HAP-1 (cell line): ENCODE measurements at regions not wholly inside any gene's neighbourhood (a gene's known extent, or its start where the extent isn't known, plus 50 kb on each side); places are given as distances from the start of the nearest gene placed in this dataset.
A peak's percentile ranks its signal among the peaks of the same experiment; 100 is the strongest.

Experiments used
- DNase-seq, 2 experiments: peaks; one replicate each; pipeline ENCODE4 v3.0.0-alpha.2; 2016 to 2020; ENCODE audit warnings: low spot score in 2 of 2
- H3K27me3 ChIP-seq: fragments of 250-450 bp; sonication (Bioruptor Pico); 2 replicates; pipeline ENCODE4 v1.5.1; 2020; ENCODE audit warnings: low read depth, mild to moderate bottlenecking, moderate library complexity
- H3K36me3 ChIP-seq: fragments of 250-450 bp; sonication (Bioruptor Pico); replicated peaks from 2 replicates; pipeline ENCODE4 v1.5.1; 2020; ENCODE audit warnings: mild to moderate bottlenecking
- H3K4me1 ChIP-seq: fragments of 250-450 bp; sonication (Bioruptor Pico); 2 replicates; pipeline ENCODE4 v1.5.1; 2020; ENCODE audit warnings: mild to moderate bottlenecking
- H3K4me3 ChIP-seq: fragments of 250-450 bp; sonication (Bioruptor Pico); 2 replicates; pipeline ENCODE4 v1.5.1; 2020; ENCODE audit warnings: mild to moderate bottlenecking, moderate library complexity
- H3K9me3 ChIP-seq: fragments of 250-450 bp; sonication (Bioruptor Pico); 2 replicates; pipeline ENCODE4 v1.5.1; 2020; ENCODE audit warnings: mild to moderate bottlenecking, moderate library complexity
- in situ Hi-C: fragments of 300-500 bp; cut with MboI; formaldehyde crosslinking; loops from 3 replicates; pipeline ENCODE4 v1.14.3; 2020; ENCODE audit warnings: low sequenced_read_pairs, inconsistent platforms, mixed read lengths

DNA sequence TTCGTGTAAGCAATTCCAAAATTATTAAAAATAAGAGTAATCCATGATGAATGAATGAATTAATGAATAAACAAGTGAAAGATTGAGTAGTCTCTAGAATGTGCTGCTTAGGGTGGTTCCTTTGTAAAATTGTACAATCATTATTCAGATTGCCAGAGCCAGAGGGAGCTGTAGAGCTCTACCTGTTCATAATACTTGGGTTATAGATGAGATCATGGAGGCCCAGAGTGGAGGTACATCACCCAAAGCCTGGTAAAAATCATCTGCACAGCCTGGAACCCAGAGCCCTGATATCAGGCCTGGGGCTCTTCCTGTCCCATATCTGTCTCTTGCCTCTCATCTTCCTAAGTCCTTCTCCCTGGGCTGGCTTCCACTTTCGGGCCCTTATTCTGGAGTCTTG, 297.2 kb downstream of the RPLP1 start:
- no peaks in the 10 kb centered on the region; the same call in 1 of the 2 replicates for H3K27me3 ChIP-seq
- no peaks in the 10 kb centered on the region for H3K36me3 ChIP-seq
- H3K4me1 ChIP-seq, result no peaks in the 10 kb centered on the region
- peak in 1 of 2 experiments; percentile 31 for DNase-seq
- H3K9me3 ChIP-seq, result peaks cover 5% of the 10 kb centered on the region; the same call in 1 of the 2 replicates
- no peak overlapping the region for H3K4me3 ChIP-seq
- in situ Hi-C loops, result no loop called here

DNA sequence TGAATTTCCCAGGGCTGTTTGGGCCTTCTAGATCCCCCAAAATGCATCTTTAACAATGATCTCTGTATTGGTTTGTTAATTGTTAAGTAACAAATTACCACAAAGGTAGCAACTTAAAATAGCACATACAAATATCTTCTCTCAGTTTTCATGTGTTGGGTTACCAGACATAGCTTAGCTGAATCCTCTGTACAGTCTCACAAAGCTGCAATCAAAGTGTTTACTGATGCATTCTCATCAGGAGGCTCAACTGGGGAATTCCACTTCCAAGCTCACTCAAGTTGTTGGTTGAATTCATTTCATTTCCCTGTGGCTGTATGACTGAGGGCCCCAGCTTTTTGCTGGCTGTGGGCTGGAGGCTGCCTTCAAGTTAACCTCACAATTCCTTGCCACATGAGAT, 297.6 kb downstream of the RPLP1 start:
- Histone ChIP-seq H3K4me1 (no peaks in the 10 kb centered on the region), H3K36me3 (no peaks in the 10 kb centered on the region), H3K4me3 (no peak overlapping the region), H3K9me3 (peaks cover 5% of the 10 kb centered on the region; the same call in 1 of the 2 replicates), H3K27me3 (no peaks in the 10 kb centered on the region)
- DNase-seq, result no peak
- in situ Hi-C loops, result no loop called here

DNA sequence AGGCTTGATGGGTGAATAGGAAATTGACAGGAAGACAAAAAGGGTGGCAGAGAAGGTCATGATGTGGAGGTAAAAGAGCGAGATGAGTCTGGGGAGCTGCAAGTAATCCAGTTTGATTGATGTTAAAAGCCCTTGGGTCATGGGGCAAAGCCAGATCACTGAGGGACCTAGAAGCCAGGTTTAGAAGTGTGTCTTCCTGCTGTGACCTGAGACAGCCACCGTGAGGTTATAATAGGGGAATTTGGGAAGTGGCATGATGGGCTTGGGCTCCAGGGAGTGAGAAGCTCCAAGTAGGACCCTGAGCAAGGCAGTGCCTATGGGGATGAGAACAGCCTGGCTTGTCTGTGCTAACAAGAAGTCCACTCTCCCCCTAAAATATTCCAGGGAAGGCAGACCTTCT, 298.5 kb downstream of the RPLP1 start:
- H3K4me3 ChIP-seq, result no peak overlapping the region
- no peak for DNase-seq
- in situ Hi-C loops, result no loop called here
- H3K36me3 ChIP-seq, result no peaks in the 10 kb centered on the region
- H3K4me1 ChIP-seq, result no peaks in the 10 kb centered on the region
- peaks cover 5% of the 10 kb centered on the region; the same call in 1 of the 2 replicates for H3K9me3 ChIP-seq
- no peaks in the 10 kb centered on the region for H3K27me3 ChIP-seq

DNA sequence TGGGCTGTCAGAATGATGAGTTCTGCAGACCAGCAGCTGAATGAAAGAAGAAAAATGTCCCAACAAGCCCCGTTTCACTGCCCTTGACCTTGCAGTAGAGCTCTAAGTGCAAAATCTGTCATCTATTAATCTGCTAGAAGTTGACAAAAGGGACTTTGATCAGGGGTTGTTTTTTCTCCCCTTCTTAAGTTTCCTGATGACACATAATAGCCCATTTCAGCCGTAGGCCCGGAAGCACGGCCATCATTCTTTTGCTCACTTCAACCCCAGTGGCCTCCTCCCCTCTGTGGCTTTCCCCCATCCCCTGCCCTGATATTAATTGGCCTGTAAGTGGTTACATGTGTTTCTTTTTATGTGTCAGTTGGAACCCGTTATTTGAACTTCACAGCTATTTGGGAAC, 298.9 kb downstream of the RPLP1 start:
- in situ Hi-C loops, result no loop called here
- Histone ChIP-seq H3K27me3 (no peaks in the 10 kb centered on the region), H3K4me3 (no peak overlapping the region), H3K4me1 (no peaks in the 10 kb centered on the region), H3K36me3 (no peaks in the 10 kb centered on the region), H3K9me3 (peaks cover 5% of the 10 kb centered on the region; the same call in 1 of the 2 replicates)
- no peak for DNase-seq

DNA sequence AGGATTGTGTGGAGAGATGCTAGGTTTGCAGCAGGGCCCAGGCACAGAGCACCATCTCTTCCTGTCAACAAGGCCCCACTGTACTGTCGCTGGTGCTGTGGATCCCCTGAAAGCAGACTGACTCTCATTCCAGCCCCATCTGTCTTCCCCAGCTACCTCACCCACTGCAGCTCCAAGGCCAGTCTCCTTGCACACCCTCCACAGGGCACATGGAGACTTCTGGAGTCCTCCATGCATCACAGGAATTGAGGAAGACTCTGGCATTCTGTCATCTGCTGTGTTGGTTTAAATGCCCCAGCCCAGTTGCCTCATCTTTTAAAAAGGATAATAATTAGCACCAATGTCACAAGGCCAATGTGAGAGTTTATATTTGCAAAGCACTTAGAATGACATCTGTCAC, 301.2 kb downstream of the RPLP1 start:
- no peak for DNase-seq
- in situ Hi-C loops, result no loop called here
- H3K36me3 ChIP-seq, result no peaks in the 10 kb centered on the region
- no peaks in the 10 kb centered on the region for H3K27me3 ChIP-seq
- H3K9me3 ChIP-seq, result peaks cover 5% of the 10 kb centered on the region; the same call in 1 of the 2 replicates
- H3K4me1 ChIP-seq, result no peaks in the 10 kb centered on the region
- no peak overlapping the region for H3K4me3 ChIP-seq

DNA sequence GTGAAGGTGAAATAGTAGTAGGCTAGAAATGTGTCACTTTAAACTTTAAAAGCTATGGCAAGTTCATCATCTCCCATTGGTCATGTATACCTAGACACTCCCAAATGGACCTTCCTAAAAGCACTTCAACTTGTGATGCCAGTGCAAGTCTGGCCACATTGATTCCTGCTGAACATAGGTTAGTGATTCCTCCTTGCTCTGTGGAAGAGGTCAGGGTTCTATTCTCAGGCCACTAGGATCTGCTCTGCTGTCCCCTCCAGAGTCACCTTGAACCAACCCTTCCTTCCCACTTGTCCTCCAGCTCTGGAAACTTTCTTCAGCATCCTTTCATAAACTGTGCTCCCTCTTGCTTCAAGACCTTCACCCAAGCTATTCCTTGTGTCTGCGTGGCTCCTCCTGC, 301.7 kb downstream of the RPLP1 start:
- Histone ChIP-seq H3K4me3 (no peak overlapping the region), H3K4me1 (no peaks in the 10 kb centered on the region)
- in situ Hi-C loops, result no loop called here

DNA sequence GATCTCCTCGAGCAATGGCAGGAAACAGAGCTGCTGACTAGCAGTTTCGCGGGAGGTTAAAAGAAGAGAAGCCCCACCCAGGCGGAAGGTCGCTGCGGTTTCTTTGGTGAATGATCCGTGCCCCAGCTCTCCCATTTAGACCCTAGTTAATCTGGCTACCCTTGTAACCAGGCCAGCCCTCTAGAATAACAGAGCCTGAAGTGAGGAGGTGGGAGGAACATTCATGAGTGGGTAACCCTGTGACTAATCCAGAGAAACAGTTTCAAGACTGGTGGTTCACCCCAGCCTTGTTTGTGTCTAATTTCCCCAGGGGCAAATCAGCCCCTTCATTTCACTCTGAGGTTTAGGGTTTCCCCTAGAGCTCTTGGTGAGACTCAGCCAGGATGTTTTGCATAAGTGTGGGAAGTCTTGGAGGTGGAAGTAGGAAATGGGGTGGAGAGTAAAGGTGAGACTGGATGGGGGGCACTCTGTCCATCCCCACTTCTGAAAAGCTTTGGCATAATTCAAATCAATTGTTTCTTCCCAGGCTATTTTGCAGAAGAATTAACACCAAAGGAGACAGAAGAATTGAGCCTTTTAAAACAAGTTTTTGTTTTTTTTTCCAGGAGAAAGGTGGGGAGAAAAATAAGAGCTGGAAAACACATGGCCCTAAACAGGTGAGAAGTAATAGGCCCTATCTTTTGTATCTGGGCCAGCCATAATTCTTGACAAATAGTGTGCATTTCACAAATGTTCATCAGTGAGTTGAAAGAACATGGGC, 303.1 kb downstream of the RPLP1 start:
- Histone ChIP-seq H3K4me3 (no peak overlapping the region), H3K4me1 (no peaks in the 10 kb centered on the region), H3K27me3 (no peaks in the 10 kb centered on the region), H3K9me3 (peaks cover 5% of the 10 kb centered on the region; the same call in 1 of the 2 replicates), H3K36me3 (no peaks in the 10 kb centered on the region)
- in situ Hi-C loops, result no loop called here
- DNase-seq, result no peak

More for the DNA sequence above, 301.7 kb downstream of the RPLP1 start:
- no peak for DNase-seq
- H3K27me3 ChIP-seq, result no peaks in the 10 kb centered on the region
- H3K36me3 ChIP-seq, result no peaks in the 10 kb centered on the region
- H3K9me3 ChIP-seq, result peaks cover 5% of the 10 kb centered on the region; the same call in 1 of the 2 replicates

DNA sequence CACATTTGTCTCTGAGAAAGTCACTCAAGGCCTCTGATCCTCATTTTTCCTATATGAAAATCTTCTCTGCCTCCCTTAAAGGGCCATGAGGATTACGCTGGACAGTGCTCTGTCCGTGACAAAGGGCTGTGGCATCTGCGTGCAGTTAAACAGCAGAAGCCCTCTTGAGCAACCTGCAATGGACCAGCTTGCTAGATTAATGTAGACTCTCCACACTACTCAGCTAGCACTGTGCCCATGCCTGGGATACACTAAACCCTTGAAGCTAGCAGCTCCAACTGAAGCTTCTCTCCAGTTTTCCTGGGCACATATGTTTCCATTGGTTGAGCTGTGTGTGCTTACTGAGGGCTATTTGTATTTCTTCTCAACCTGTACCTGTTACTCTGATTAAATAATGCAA, 303.8 kb downstream of the RPLP1 start:
- H3K4me3 ChIP-seq, result no peak overlapping the region
- no peaks in the 10 kb centered on the region for H3K36me3 ChIP-seq
- no peaks in the 10 kb centered on the region for H3K4me1 ChIP-seq
- peaks cover 5% of the 10 kb centered on the region; the same call in 1 of the 2 replicates for H3K9me3 ChIP-seq
- no peaks in the 10 kb centered on the region for H3K27me3 ChIP-seq
- in situ Hi-C loops, result no loop called here
- no peak for DNase-seq

DNA sequence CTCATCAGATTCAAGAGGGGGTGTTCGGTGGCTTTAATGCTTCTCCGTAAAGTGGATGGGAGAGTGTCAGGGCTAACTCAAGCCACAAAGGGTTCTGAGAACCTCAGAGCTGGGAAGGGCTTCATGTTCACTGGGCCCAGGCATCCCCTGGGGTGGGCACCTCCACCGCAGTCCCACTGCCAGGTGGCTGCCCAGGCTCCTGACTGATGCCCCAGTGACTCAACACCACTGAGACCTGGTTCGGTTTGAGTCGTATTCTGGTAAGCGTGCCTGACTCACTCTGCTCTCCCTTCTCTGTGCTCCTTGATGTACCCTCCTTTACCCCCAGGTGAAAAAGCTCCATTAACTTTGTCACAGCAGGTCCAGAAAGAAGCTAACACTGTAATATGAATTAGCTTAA, 304.6 kb downstream of the RPLP1 start:
- no peak for DNase-seq
- Histone ChIP-seq H3K9me3 (peaks cover 5% of the 10 kb centered on the region; the same call in 1 of the 2 replicates), H3K27me3 (no peaks in the 10 kb centered on the region), H3K36me3 (no peaks in the 10 kb centered on the region), H3K4me1 (no peaks in the 10 kb centered on the region), H3K4me3 (no peak overlapping the region)
- in situ Hi-C loops, result no loop called here

DNA sequence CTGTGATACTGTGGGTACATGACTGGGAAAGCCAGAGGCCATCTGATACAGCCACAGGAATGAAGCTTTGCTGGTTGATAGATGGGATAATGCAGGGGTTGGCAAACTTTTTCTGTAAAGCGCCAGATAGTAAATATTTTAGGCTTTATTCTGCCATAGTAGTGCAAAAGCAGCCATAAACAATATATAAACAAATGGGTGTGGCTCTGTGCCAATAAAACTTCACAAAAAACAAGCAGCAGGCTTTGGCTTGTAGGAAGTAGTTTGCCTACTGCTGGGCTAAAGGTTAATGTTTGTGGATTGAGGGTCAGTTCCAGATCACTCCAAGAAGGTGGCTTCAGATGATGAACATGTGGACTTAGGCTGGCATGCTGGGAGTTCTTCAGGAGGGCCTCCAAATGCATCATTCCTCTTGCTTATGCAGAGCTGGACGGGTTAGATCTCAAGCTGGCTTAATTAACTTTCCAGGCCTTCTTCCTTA, 305.7 kb downstream of the RPLP1 start:
- in situ Hi-C loops, result no loop called here
- H3K9me3 ChIP-seq, result peaks cover 3% of the 10 kb centered on the region; the same call in 1 of the 2 replicates
- no peaks in the 10 kb centered on the region for H3K36me3 ChIP-seq
- no peak for DNase-seq
- no peaks in the 10 kb centered on the region for H3K27me3 ChIP-seq
- no peaks in the 10 kb centered on the region for H3K4me1 ChIP-seq
- H3K4me3 ChIP-seq, result no peak overlapping the region

DNA sequence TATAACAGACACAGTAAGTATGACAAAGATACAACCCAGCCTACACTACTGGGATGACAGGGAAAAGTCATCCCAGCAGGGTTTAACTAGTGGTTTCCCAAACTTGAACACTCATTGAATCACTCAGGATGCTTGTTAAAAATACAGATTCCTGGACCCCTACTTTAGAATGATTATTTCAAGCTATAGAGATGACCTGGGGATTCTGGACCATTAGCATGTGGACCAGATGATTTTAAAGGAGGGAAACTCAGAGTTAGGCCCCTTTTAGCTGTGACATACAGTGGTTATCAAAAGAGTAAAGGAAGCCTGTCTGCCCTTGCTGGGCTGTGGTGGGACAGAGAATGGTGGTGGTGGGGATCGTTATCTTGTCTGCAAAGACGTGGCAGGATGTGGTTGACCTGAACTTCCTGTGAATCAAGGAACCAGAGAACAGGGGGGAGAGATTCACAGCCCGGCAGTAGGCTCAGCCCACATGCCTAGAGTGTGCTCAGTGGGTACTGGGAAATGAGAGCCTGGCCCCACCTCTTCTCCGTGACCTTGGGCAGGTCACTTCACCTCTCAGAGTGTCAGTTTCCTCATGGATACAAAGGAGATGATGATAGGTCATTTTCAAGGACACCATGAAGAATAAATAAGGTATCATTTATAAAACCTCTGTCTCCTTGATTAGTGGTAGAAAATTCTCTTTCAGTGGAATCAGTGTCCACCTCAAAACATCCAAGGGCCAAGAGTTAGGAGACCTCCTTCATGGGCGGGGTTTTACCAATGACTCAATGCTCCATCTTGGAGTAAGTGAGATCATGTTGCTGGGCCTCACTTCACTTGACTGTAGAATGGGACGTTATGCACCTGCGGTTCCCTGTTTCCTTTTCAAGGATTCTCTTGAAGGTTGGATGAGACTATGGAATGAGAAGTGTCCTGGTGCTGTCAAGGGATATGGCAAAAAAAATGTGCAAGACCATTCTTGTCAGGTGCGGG, 306.5 kb downstream of the RPLP1 start:
- H3K9me3 ChIP-seq, result no peaks in the 10 kb centered on the region
- no peak overlapping the region for H3K4me3 ChIP-seq
- H3K4me1 ChIP-seq, result no peaks in the 10 kb centered on the region
- no peak for DNase-seq
- in situ Hi-C loops, result no loop called here
- H3K36me3 ChIP-seq, result no peaks in the 10 kb centered on the region
- no peaks in the 10 kb centered on the region for H3K27me3 ChIP-seq

DNA sequence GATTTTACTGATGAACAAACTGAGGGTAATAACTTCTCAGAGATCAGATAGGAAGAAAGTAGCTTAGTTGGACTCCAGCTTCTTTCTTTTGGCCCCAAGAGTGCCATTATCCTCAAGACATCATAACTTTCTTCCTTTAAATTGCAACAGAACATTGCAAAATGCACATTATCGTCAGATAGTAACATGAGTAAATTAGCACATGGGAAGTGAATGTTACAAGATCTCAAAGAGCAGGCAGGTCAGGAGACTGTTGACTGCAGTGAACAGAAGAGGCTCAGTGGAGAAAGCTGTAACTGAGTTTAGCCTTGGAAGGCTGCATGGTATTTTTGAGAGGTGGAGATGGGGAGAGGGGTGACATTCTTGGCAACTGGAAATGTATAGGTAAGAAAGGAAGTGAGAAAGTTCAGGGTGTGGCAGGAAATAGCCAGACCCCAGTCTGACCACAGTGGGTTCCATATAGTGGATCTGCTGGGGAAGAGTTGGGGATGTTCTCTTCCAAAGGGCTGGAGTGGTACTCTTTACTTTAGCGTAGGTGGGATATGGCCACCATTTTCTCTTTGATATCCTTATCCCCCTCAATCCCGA, 307.7 kb downstream of the RPLP1 start:
- in situ Hi-C loops, result no loop called here

DNA sequence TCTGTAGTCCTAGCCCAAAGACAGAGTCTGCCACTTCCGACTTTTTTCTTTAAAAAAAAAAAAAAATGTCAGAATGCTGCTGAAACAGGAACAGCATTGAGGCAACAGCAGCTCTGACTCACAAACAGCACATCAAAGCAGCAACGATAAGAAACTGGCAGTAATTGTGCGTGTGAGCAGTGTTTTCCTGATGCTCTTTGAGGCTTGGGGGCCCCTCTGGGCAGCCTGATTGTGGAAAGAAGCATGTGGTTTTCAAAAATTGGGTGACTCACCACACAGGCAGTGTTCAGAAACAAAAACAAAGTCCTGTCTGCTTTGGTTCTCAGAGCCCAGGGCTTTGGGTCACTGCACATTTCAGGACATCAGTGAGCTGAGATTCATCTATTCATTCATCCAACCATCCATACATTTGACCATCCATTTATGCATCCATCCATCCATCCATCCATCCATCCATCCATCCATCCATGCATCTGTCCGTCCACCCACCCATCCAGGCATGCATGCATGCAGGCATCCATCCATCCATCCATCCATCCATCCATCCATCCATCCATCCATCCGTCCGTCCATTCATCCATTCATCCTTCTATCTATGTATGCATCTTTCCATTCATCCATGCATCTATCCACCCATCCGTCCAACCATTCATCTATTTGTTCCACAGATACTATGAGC, 308.4 kb downstream of the RPLP1 start:
- no peak overlapping the region for H3K4me3 ChIP-seq
- no peaks in the 10 kb centered on the region for H3K9me3 ChIP-seq
- no peak for DNase-seq
- no peaks in the 10 kb centered on the region for H3K4me1 ChIP-seq
- no peaks in the 10 kb centered on the region for H3K27me3 ChIP-seq
- H3K36me3 ChIP-seq, result no peaks in the 10 kb centered on the region
- in situ Hi-C loops, result no loop called here

More for the DNA sequence above, 307.7 kb downstream of the RPLP1 start:
- Histone ChIP-seq H3K27me3 (no peaks in the 10 kb centered on the region), H3K36me3 (no peaks in the 10 kb centered on the region), H3K4me1 (no peaks in the 10 kb centered on the region), H3K4me3 (no peak overlapping the region), H3K9me3 (no peaks in the 10 kb centered on the region)
- no peak for DNase-seq
